SU-DHL-6 (cell line): ENCODE measurements at regions not wholly inside any gene's neighbourhood (a gene's known extent, or its start where the extent isn't known, plus 50 kb on each side); places are given as distances from the start of the nearest gene placed in this dataset.

Experiments used
- CTCF ChIP-seq: fragments of 200-600 bp; sonication (generic); IDR thresholded peaks from one replicate; pipeline ENCODE4 v1.5.1; 2017; ENCODE audit warnings: antibody characterized with exemption, mild to moderate bottlenecking, low read length, moderate library complexity; ENCODE audit not compliant: insufficient read depth, poor library complexity, severe bottlenecking
- EZH2phosphoT487 ChIP-seq: fragments of 200-600 bp; sonication (generic), shearing (Covaris generic); conservative IDR thresholded peaks from 2 replicates; pipeline ENCODE4 v1.6.1; 2018; ENCODE audit warnings: mild to moderate bottlenecking, antibody characterized with exemption, low read length, moderate library complexity, mixed read lengths

DNA sequence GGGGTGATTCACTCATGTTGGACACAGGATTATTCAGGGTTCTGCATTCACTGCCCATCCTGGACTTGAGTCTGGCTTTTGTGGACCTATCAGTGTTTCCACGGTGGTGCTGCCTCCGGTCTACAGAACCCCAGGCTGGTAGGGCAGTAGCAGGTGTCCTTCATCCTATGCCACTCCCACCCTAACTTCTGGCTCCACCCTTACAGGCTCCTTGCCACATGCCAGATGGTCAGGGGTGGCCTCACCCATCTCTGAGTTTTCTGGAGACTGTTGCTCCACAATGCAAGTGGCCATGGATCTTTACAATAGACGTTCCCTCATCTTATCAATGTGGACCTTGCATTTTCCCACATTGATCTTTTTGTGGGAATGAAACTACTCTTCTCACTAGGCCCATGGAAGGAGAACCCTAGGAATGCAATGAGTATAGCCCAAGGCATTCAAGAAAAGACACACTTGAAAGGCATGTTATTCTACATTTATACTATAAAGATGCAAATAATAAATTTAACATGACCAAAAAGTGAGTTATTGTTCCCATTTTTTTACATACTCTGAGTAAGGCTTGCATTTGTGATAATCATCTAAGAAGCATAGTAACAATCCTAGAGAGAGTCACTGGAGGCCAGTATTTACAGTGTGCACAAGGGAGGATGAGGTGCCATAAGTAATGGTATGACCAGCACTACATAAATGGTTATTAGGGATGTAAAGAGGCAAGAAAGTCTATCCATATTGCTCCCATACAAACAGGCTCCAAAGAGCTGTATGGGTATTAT lies 57.4 kb upstream of the ADO start:
- TF ChIP-seq CTCF: no peak
- TF ChIP-seq EZH2phosphoT487: no peak
